IMR-90 (cell line): ENCODE measurements at regions not wholly inside any gene's neighbourhood (a gene's known extent, or its start where the extent isn't known, plus 50 kb on each side); places are given as distances from the start of the nearest gene placed in this dataset.

Source experiments
- ATAC-seq: fragments of 200-7000 bp; cut with Tn5 transposase; 2 replicates; pipeline ENCODE4 v1.9.1; 2020; ENCODE audit warnings: low read depth, mild to moderate bottlenecking, moderate library complexity
- BruUV-seq: library from RNA; stranded (reverse); fragments of 400-500 nt; replicated peaks from 2 replicates; lab custom pipeline; 2021; lab: Mats Ljungman, UMichigan
- CTCF ChIA-PET: fragments of 300-600 bp; formaldehyde crosslinking; extraction: SDS; loops from one replicate; lab custom pipeline; 2021; ENCODE audit warnings: antibody characterized with exemption; lab: Yijun Ruan, JAX
- POLR2A ChIA-PET: fragments of 300-600 bp; sonication (Branson Sonifier 250); formaldehyde crosslinking; loops from one replicate; lab custom pipeline; 2022; ENCODE audit warnings: antibody characterized with exemption; ENCODE audit not compliant: unreplicated experiment; lab: Charles Lee
- DNase-seq: peaks from one replicate; pipeline ENCODE4 v3.0.0; 2013
- H2AFZ ChIP-seq: replicated peaks from 2 replicates; pipeline ENCODE3; 2013; ENCODE audit warnings: low read length, mild to moderate bottlenecking; ENCODE audit not compliant: poor library complexity
- H2AK5ac ChIP-seq: 2 replicates; pipeline ENCODE4 v1.6.1; 2013; ENCODE audit warnings: low read depth, low read length, inconsistent platforms
- H2AK9ac ChIP-seq: replicated peaks from 2 replicates; pipeline ENCODE3; 2013; ENCODE audit warnings: mild to moderate bottlenecking, low read depth, low read length, moderate library complexity; ENCODE audit not compliant: poor library complexity
- H2BK120ac ChIP-seq: 2 replicates; pipeline ENCODE4 v1.6.1; 2013; ENCODE audit warnings: low read depth, low read length, inconsistent platforms
- H2BK15ac ChIP-seq: 3 replicates; pipeline ENCODE4 v1.6.1; 2013; ENCODE audit warnings: low read depth, low read length, inconsistent platforms
- H2BK20ac ChIP-seq: 2 replicates; pipeline ENCODE4 v1.6.1; 2013; ENCODE audit warnings: low read depth, mild to moderate bottlenecking, inconsistent platforms, low read length, moderate library complexity
- H2BK5ac ChIP-seq: 2 replicates; pipeline ENCODE4 v1.6.1; 2013; ENCODE audit warnings: mild to moderate bottlenecking, low read depth, low read length, inconsistent platforms; ENCODE audit not compliant: poor library complexity, severe bottlenecking
- H3K14ac ChIP-seq: replicated peaks from 2 replicates; pipeline ENCODE4 v1.6.1; 2013; ENCODE audit warnings: low read depth, low read length, inconsistent platforms
- H3K18ac ChIP-seq: 2 replicates; pipeline ENCODE4 v1.6.1; 2013; ENCODE audit warnings: low read depth, low read length, control low read depth
- H3K23ac ChIP-seq: 2 replicates; pipeline ENCODE4 v1.6.1; 2013; ENCODE audit warnings: low read depth, low read length, inconsistent platforms
- H3K27ac ChIP-seq: 2 replicates; pipeline ENCODE4 v1.5.1; 2013; ENCODE audit warnings: mild to moderate bottlenecking, control low read depth, low read length; ENCODE audit not compliant: insufficient read depth
- H3K27me3 ChIP-seq: 2 replicates; pipeline ENCODE4 v1.6.1; 2013; ENCODE audit warnings: low read length; ENCODE audit not compliant: control insufficient read depth, insufficient read depth
- H3K36me3 ChIP-seq: 2 replicates; pipeline ENCODE4 v1.6.1; 2013; ENCODE audit warnings: low read length, mixed read lengths; ENCODE audit not compliant: control insufficient read depth, insufficient read depth
- H3K4ac ChIP-seq: 2 replicates; pipeline ENCODE4 v1.6.1; 2013; ENCODE audit warnings: low read depth, low read length, inconsistent platforms
- H3K4me1 ChIP-seq: 2 replicates; pipeline ENCODE4 v1.6.1; 2013; ENCODE audit warnings: low read length, mixed read lengths; ENCODE audit not compliant: control insufficient read depth, insufficient read depth
- H3K4me2 ChIP-seq: 2 replicates; pipeline ENCODE4 v1.6.1; 2013; ENCODE audit warnings: low read depth, mild to moderate bottlenecking, control low read depth, low read length, moderate library complexity
- H3K4me3 ChIP-seq: 2 replicates; pipeline ENCODE4 v1.5.1; 2013; ENCODE audit warnings: low read depth, mild to moderate bottlenecking, control low read depth, low read length, moderate library complexity; ENCODE audit not compliant: insufficient read depth
- H3K56ac ChIP-seq: 2 replicates; pipeline ENCODE4 v1.6.1; 2013; ENCODE audit warnings: low read length, inconsistent platforms; ENCODE audit not compliant: insufficient read depth; ENCODE audit errors: extremely low read depth
- H3K79me1 ChIP-seq, 2 experiments: 2 replicates each; pipeline ENCODE4 v1.6.1; 2013; ENCODE audit warnings: low read length in 2 of 2, inconsistent platforms in 1 of 2, low read depth in 1 of 2
- H3K9ac ChIP-seq: 2 replicates; pipeline ENCODE4 v1.6.1; 2013; ENCODE audit warnings: low read depth, low read length, control low read depth
- H3K9me1 ChIP-seq: 2 replicates; pipeline ENCODE4 v1.6.1; 2013; ENCODE audit warnings: low read length, inconsistent platforms; ENCODE audit not compliant: insufficient read depth
- H3K9me3 ChIP-seq: 2 replicates; pipeline ENCODE4 v1.6.1; 2013; ENCODE audit warnings: low read length; ENCODE audit not compliant: control insufficient read depth, insufficient read depth
- H4K20me1 ChIP-seq: 2 replicates; pipeline ENCODE4 v1.6.1; 2013; ENCODE audit warnings: low read length, inconsistent platforms; ENCODE audit not compliant: insufficient read depth
- H4K5ac ChIP-seq: 2 replicates; pipeline ENCODE4 v1.6.1; 2013; ENCODE audit warnings: mild to moderate bottlenecking, low read depth, low read length, control low read depth
- H4K8ac ChIP-seq, 2 experiments: 2 replicates each; pipeline ENCODE4 v1.6.1; 2013; ENCODE audit warnings: low read depth in 2 of 2, low read length in 2 of 2, control low read depth in 1 of 2, inconsistent platforms in 1 of 2
- H4K91ac ChIP-seq: 2 replicates; pipeline ENCODE4 v1.6.1; 2013; ENCODE audit warnings: low read depth, low read length, inconsistent platforms; ENCODE audit not compliant: insufficient read depth
- BHLHE40 ChIP-seq: fragments of 150-350 bp; IDR thresholded peaks from 2 replicates; pipeline ENCODE4 v1.6.1; 2016; ENCODE audit warnings: mild to moderate bottlenecking, low read depth, low read length
- CTCF ChIP-seq: conservative IDR thresholded peaks from 2 replicates; pipeline ENCODE4 v1.5.1; 2012; ENCODE audit warnings: mild to moderate bottlenecking, low read depth, low read length, improper control_type of control experiment
- MAFK ChIP-seq: IDR thresholded peaks from 2 replicates; pipeline ENCODE4 v1.6.1; 2012; ENCODE audit warnings: low read depth, low read length, improper control_type of control experiment
- MAZ ChIP-seq: IDR thresholded peaks from 2 replicates; pipeline ENCODE4 v1.6.1; 2012; ENCODE audit warnings: low read depth, mild to moderate bottlenecking, low read length, improper control_type of control experiment, moderate library complexity, borderline replicate concordance
- MXI1 ChIP-seq: IDR thresholded peaks from 2 replicates; pipeline ENCODE4 v1.6.1; 2012; ENCODE audit warnings: low read depth, mild to moderate bottlenecking, low read length, moderate library complexity, borderline replicate concordance
- POLR2A ChIP-seq: IDR thresholded peaks from 2 replicates; pipeline ENCODE4 v1.6.1; 2012; ENCODE audit warnings: mild to moderate bottlenecking, low read depth, low read length
- USF2 ChIP-seq: fragments of 150-350 bp; IDR thresholded peaks from 2 replicates; pipeline ENCODE4 v1.6.1; 2017; ENCODE audit warnings: mild to moderate bottlenecking, antibody characterized with exemption, low read length, low read depth
- WGBS, 2 experiments: methylation state at CpG; one replicate each; pipeline versions ENCODE4 v1.1.5 to v1.1.7; 2013; ENCODE audit warnings: missing lambda C conversion rate in 2 of 2; ENCODE audit not compliant: insufficient read length in 1 of 2; ENCODE audit errors: extremely low coverage in 2 of 2; 5-methylcytosine and 5-hydroxymethylcytosine counted together
- dilution Hi-C: fragments of 300-500 bp; cut with HindIII; formaldehyde crosslinking; loops from one replicate; pipeline ENCODE4 v1.14.3; 2018; ENCODE audit warnings: low sequenced_read_pairs; ENCODE audit not compliant: unreplicated experiment
- in situ Hi-C: fragments of 300-500 bp; cut with MboI; formaldehyde crosslinking; loops from 3 replicates; pipeline ENCODE4 v1.14.3; 2019; ENCODE audit warnings: low sequenced_read_pairs, inconsistent platforms, mixed read lengths
- intact Hi-C: fragments of 100-400 bp; cut with micrococcal nuclease; formaldehyde crosslinking; loops from 2 replicates; pipeline ENCODE4 v1.10.0; 2022

GRCh38 chr9:25773805-25774204 lies 95.6 kb upstream of the TUSC1 start:
- ChIA-PET POLR2A (no interaction called here), CTCF (no interaction called here)
- Histone ChIP-seq H4K91ac (no peak overlapping the region), H3K18ac (no peak overlapping the region), H3K4me3 (no peak overlapping the region), H2BK20ac (no peak overlapping the region), H2BK120ac (no peak overlapping the region), H3K9me1 (no peaks in the 10 kb centered on the region), H3K9ac (no peak overlapping the region), H4K5ac (no peak overlapping the region), H3K9me3 (no peaks in the 10 kb centered on the region), H2AK9ac (no peak overlapping the region), H2BK15ac (no peak overlapping the region), H3K23ac (no peak overlapping the region), H2AFZ (no peak overlapping the region), H3K4me1 (no peaks in the 10 kb centered on the region), H2AK5ac (no peak overlapping the region), H4K8ac (no peak overlapping the region), H3K27me3 (no peaks in the 10 kb centered on the region), H2BK5ac (no peak overlapping the region), H4K20me1 (no peaks in the 10 kb centered on the region), H3K4ac (no peak overlapping the region), H3K4me2 (no peak overlapping the region), H3K27ac (no peak overlapping the region), H3K56ac (no peak overlapping the region), H3K79me1 (no peaks in the 10 kb centered on the region), H3K36me3 (no peaks in the 10 kb centered on the region), H3K14ac (no peak overlapping the region)
- dilution Hi-C loops = no loop called here
- intact Hi-C loops = no loop called here
- BruUV-seq = no TSS peak
- in situ Hi-C loops = no loop called here
- DNase-seq (no peak), ATAC-seq (no peak)
- TF ChIP-seq CTCF (no peak), MAFK (no peak), USF2 (no peak), BHLHE40 (no peak), MAZ (no peak), POLR2A (no peak), MXI1 (no peak)
- WGBS, 2 experiments = no CpG with 5 or more reads among the region's 4 CpGs
